SKM-1 treated with dmso at 0.1 percent for 144 hours (cell line): ENCODE measurements at regions not wholly inside any gene's neighbourhood (a gene's known extent, or its start where the extent isn't known, plus 50 kb on each side); places are given as distances from the start of the nearest gene placed in this dataset.
"Not testable (repeated sequence)": the region's sequence is repeated elsewhere in the genome, so short reads cannot be mapped to it uniquely, and the experiment has no call there.

Experiments used
- DNase-seq: peaks from one replicate; lab custom pipeline; 2025; ENCODE audit not compliant: unreplicated experiment; lab: John Stamatoyannopoulos, UW

DNA sequence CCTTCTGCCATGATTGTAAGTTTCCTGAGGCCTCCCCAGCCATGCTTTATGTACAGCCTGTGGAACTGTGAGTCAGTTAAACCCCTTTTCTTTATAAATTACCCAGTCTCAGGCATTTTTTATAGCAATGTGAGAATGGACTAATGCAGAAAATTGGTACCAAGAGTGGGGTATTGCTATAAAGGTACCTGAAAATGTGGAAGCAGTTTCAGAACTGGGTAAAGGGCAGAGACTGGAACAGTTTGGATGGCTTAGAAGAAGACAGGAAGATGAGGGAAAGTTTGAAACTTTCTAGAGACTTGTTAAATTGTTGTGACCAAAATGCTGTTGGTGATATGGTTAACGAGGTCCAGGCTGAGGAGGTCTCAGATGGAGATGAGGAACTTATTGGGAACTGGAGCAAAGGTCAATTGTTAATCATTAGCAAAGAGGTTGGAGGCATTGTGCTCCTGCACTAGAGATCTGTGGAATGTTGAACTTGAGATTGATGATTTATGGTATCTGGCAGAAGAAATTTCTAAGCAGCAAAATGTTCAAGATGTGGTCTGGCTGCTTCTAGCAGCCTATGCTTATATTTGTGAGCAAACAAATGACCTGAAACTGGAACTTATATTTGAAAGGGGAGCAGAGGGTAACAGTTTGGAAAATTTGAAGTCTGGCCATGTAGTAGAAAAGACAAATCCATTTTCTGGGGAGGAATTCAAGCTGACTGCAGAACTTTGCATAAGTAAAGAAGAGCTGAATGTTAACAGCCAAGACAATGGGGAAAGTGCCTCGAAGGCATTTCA, 79.0 kb upstream of the GMDS start:
- DNase-seq: no peak

DNA sequence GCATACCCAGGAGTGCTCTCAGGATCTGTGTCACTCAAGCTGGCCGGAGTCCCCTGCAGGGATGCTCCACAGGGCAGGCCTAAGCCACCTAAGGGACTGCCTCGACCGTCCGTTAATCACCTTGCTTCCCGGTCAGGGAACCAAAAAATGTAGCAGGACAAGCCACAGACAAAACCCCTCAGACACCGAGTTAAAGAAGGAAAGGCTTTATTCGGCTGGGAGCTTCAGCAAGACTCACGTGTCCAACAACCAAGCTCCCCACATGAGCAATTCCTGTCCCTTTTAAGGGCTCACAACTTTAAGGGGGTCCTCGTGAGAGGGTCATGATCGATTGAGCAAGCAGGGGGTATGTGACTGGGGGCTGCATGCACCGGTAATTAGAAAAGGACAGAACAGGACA, 72.1 kb upstream of the GMDS start:
- DNase-seq: not testable (repeated sequence)

DNA sequence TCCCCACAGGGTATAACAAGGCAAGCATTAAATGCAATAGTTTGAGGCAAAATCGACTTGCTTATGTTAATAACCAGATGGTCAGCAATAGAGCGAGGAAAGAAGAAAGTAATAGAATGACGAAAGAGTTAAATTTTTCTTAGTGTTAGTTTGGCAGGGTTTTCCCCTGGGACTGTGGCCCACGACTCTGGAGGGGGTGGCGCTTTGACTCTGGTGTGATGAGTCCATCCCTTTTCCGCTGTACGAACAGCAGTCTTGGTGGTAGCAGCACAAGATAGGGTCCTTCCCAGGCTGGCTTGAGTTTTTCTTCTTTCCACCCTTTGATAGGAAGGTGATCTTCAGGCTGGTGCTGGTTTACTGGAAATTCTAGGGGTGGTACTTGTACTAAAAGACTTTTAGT, 69.2 kb upstream of the GMDS start:
- no peak for DNase-seq

DNA sequence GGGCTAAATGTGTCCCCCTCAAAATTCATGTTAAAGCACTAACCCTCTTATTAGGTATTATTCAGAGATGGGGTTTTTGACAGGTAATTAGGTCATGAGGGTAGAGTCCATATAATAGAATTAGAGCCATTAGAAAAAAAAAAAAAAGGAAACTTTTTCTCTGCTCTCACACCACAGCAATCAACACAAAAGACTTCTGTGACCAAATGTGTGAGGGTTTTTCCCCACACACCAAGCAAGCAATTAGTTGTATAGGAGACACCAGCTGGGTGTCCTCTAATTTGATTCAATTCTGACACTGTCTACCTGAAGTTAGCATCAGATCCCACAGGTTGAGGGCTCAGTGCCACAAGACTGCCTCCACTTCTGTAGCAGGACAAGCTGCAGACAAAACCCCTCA, 64.6 kb upstream of the GMDS start:
- DNase-seq: no peak

DNA sequence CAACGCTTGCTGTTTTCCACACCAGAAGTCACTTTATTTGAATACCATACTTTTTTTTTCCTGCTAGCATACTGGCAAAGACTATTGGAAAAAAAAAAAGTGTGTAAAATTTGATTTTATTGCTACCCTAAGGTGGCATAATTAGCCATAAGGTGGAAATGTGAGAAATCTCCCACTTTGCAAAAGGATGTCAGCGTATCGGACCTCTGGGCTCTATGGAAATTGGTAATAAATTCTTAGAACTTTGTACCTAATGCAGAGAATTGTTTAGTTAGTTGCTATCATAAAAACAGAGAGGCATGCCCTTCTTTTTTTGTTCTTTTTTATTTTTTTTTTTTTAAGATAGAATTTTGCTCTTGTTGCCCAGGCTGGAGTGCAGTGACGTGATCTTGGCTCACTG, 63.7 kb upstream of the GMDS start:
- no peak for DNase-seq

DNA sequence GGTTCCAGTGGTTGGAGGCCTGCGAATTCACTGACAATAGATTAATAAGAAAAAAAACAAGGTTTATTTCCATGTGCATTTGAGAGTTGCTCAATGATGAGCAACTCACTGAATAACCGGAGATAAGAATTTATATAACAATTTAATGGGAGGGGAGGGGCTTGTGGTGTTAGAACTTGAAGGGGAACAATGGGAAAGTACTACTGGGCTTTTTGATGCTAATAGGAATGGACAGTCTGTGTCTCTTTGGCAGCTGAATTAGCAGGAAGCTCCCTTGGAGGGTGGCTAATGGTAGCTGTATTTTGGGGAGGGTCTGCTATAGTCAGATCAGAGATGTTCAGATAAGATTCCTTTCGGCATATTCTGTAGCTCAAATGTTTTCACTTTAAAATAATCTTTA, 62.4 kb upstream of the GMDS start:
- no peak for DNase-seq

DNA sequence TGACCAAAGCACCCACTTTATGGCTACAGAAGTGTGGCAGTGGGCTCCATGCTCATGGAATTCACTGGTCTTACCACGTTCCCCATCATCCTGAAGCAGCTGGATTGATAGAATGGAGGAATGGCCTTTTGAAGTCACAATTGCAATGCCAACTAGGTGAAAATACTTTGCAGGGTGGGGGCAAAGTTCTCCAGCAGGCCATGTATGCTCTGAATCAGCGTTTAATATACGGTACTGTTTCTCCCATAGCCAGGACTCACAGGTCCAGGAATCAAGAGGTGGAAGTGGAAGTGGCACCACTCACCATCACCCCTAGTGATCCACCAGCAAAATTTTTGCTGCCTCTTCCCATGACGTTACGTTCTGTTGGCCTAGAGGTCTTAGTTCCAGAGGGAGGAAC, 60.5 kb upstream of the GMDS start:
- DNase-seq: no peak

DNA sequence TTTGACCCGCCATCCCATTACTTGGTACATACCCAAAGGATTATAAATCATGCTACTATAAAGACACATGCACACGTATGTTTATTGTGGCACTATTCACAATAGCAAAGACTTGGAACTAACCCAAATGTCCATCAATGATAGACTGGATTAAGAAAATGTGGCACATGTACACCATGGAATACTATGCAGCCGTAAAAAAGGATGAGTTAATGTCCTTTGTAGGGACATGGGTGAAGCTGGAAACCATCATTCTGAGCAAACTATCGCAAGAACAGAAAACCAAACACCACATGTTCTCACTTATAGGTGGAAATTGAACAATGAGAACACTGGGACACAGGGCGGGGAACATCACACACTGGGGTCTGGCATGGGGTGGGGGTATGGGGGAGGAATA, 57.1 kb upstream of the GMDS start:
- DNase-seq: not testable (repeated sequence)

DNA sequence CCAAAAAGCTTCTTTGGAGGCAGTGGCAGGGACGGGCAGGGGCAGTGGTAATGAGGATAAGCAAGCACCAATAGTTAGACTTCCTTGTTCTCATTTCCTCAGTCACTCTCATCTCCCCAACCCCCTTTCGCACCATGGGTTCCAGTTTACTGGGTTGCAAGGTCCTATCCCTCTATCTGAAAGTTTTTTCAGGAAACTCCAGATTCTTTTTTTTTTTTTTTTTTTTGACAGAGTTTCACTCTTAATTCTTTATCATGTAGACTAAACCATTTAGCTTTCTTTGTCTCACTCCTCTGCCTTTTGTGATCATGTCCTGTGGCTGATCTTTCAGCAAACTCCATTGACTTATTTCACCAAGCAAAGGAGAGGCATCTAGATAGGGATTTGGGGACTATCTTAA, 51.4 kb upstream of the GMDS start:
- no peak for DNase-seq
